GM23338 (cell line): ENCODE measurements at regions not wholly inside any gene's neighbourhood (a gene's known extent, or its start where the extent isn't known, plus 50 kb on each side); places are given as distances from the start of the nearest gene placed in this dataset.

ENCODE experiments used
- ATAC-seq: fragments of 200-7000 bp; cut with Tn5 transposase; 3 replicates; pipeline ENCODE4 v1.9.1; 2020
- DNase-seq: peaks from one replicate; pipeline ENCODE4 v3.0.0-alpha.2; 2015; ENCODE audit warnings: low spot score
- H2AFZ ChIP-seq: fragments of 200-600 bp; sonication (generic); 2 replicates; pipeline ENCODE4 v1.8.0; 2016; ENCODE audit warnings: antibody characterized with exemption, mild to moderate bottlenecking, moderate library complexity
- H3F3A ChIP-seq: fragments of 200-600 bp; sonication (generic); replicated peaks from 2 replicates; pipeline ENCODE4 v1.8.0; 2017; ENCODE audit warnings: antibody characterized with exemption, mixed run types, low read depth
- H3K27ac ChIP-seq: fragments of 200-600 bp; sonication (generic); 2 replicates; pipeline ENCODE4 v1.6.1; 2016; ENCODE audit warnings: low read depth
- H3K27me3 ChIP-seq: fragments of 200-600 bp; sonication (generic); 2 replicates; pipeline ENCODE4 v1.8.0; 2016; ENCODE audit warnings: mild to moderate bottlenecking, mixed run types, moderate library complexity; ENCODE audit not compliant: insufficient read depth
- H3K36me3 ChIP-seq: fragments of 200-600 bp; sonication (generic); 2 replicates; pipeline ENCODE4 v1.8.0; 2016; ENCODE audit warnings: mild to moderate bottlenecking; ENCODE audit not compliant: insufficient read depth
- H3K4me1 ChIP-seq: fragments of 200-600 bp; sonication (generic); 2 replicates; pipeline ENCODE4 v1.8.0; 2016; ENCODE audit warnings: mild to moderate bottlenecking, moderate library complexity; ENCODE audit not compliant: insufficient read depth
- H3K4me2 ChIP-seq: fragments of 200-600 bp; sonication (generic); 2 replicates; pipeline ENCODE4 v1.7.1; 2017; ENCODE audit warnings: mixed run types
- H3K4me3 ChIP-seq: fragments of 200-600 bp; sonication (generic); 2 replicates; pipeline ENCODE4 v1.6.1; 2016; ENCODE audit warnings: mixed run types
- H3K79me2 ChIP-seq: fragments of 200-600 bp; sonication (generic); replicated peaks from 2 replicates; pipeline ENCODE4 v1.8.0; 2017; ENCODE audit warnings: mild to moderate bottlenecking; ENCODE audit not compliant: insufficient read depth
- H3K9me2 ChIP-seq: fragments of 200-600 bp; sonication (generic); 2 replicates; pipeline ENCODE4 v1.8.0; 2017; ENCODE audit not compliant: insufficient read depth
- H4K20me1 ChIP-seq: fragments of 200-600 bp; sonication (generic); replicated peaks from 2 replicates; pipeline ENCODE4 v1.8.0; 2017; ENCODE audit warnings: mild to moderate bottlenecking; ENCODE audit not compliant: insufficient read depth
- H3K27ac Mint-ChIP-seq: 2 replicates; pipeline ENCODE4 v1.8.0; 2020; ENCODE audit warnings: inconsistent platforms, mild to moderate bottlenecking, moderate library complexity, mixed read lengths
- H3K27me3 Mint-ChIP-seq: 3 replicates; pipeline ENCODE4 v1.8.0; 2022; ENCODE audit warnings: low read depth, mild to moderate bottlenecking, moderate library complexity, mixed read lengths, inconsistent platforms; ENCODE audit not compliant: insufficient read depth, poor library complexity
- H3K36me3 Mint-ChIP-seq: 3 replicates; pipeline ENCODE4 v1.8.0; 2021; ENCODE audit warnings: low read depth, mild to moderate bottlenecking, inconsistent platforms, moderate library complexity, mixed read lengths
- H3K4me1 Mint-ChIP-seq: 3 replicates; pipeline ENCODE4 v1.8.0; 2020; ENCODE audit warnings: mild to moderate bottlenecking, inconsistent platforms, mixed read lengths
- H3K4me3 Mint-ChIP-seq: 3 replicates; pipeline ENCODE4 v1.8.0; 2021; ENCODE audit warnings: moderate library complexity, mild to moderate bottlenecking, inconsistent platforms, mixed read lengths
- H3K9me3 Mint-ChIP-seq: 3 replicates; pipeline ENCODE4 v1.8.0; 2020; ENCODE audit warnings: moderate library complexity, mild to moderate bottlenecking, inconsistent platforms, mixed read lengths
- CTCF ChIP-seq, 2 experiments: fragments of 200-600 bp in 1 of 2; sonication (generic) in 1 of 2; conservative IDR thresholded peaks; 2 replicates each; pipeline versions ENCODE4 v1.5.1 to v1.6.1; 2016 to 2017; ENCODE audit warnings: antibody characterized with exemption in 2 of 2, low read depth in 2 of 2, mild to moderate bottlenecking in 2 of 2, moderate library complexity in 1 of 2
- EZH2 ChIP-seq: fragments of 200-600 bp; sonication (generic); IDR thresholded peaks from one replicate; pipeline ENCODE4 v1.8.0; 2017; ENCODE audit warnings: antibody characterized with exemption, mild to moderate bottlenecking, low read depth; ENCODE audit not compliant: unreplicated experiment
- JUNB ChIP-seq: IDR thresholded peaks from one replicate; pipeline ENCODE4 v1.6.1; 2016; ENCODE audit warnings: antibody characterized with exemption; ENCODE audit not compliant: unreplicated experiment
- NANOG ChIP-seq: IDR thresholded peaks from 2 replicates; pipeline ENCODE4 v1.6.1; 2016; ENCODE audit warnings: antibody characterized with exemption, borderline replicate concordance
- REST ChIP-seq: IDR thresholded peaks from one replicate; pipeline ENCODE4 v1.6.1; 2018; ENCODE audit warnings: antibody characterized with exemption; ENCODE audit not compliant: unreplicated experiment
- STAT1 ChIP-seq: IDR thresholded peaks from one replicate; pipeline ENCODE4 v1.6.1; 2016; ENCODE audit warnings: antibody characterized with exemption; ENCODE audit not compliant: unreplicated experiment
- ZNF114 ChIP-seq: fragments of 250-450 bp; sonication (Bioruptor Pico); IDR thresholded peaks from 2 replicates; pipeline ENCODE4 v1.5.0; 2020; ENCODE audit warnings: mild to moderate bottlenecking, moderate library complexity
- ZNF331 ChIP-seq: fragments of 250-450 bp; sonication (Bioruptor Pico); IDR thresholded peaks from 2 replicates; pipeline ENCODE4 v1.5.0; 2020; ENCODE audit warnings: low read depth, mild to moderate bottlenecking, moderate library complexity
- TF ChIP-seq, protein P1 (sequence below): IDR thresholded peaks from 2 replicates; pipeline ENCODE4 v1.6.1; 2016; ENCODE audit warnings: antibody characterized with exemption

DNA sequence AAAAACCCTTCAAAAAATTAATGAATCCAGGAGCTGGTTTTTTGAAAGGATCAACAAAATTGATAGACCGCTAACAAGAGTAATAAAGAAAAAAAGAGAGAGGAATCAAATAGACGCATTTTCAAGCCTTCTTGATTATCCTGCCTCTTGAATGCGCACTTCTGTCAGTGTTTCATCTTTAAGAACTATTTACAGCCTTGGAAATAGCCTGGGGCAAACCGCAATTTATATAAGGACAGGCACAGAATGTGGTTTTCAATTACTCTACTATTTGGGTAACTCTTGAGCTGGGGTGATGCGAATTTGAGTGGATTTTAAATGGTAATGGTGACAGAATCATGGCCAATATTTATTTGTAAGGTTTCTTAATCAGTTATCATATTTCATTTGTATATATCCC lies 179.1 kb upstream of the OTX2 start (continued):
- TF ChIP-seq REST (no peak), NANOG (no peak), EZH2 (no peak), STAT1 (no peak), ZNF114 (CRISPR knock-in tag) (no peak)
- TF ChIP-seq, protein P1, sequence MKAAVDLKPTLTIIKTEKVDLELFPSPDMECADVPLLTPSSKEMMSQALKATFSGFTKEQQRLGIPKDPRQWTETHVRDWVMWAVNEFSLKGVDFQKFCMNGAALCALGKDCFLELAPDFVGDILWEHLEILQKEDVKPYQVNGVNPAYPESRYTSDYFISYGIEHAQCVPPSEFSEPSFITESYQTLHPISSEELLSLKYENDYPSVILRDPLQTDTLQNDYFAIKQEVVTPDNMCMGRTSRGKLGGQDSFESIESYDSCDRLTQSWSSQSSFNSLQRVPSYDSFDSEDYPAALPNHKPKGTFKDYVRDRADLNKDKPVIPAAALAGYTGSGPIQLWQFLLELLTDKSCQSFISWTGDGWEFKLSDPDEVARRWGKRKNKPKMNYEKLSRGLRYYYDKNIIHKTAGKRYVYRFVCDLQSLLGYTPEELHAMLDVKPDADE: no peak

DNA sequence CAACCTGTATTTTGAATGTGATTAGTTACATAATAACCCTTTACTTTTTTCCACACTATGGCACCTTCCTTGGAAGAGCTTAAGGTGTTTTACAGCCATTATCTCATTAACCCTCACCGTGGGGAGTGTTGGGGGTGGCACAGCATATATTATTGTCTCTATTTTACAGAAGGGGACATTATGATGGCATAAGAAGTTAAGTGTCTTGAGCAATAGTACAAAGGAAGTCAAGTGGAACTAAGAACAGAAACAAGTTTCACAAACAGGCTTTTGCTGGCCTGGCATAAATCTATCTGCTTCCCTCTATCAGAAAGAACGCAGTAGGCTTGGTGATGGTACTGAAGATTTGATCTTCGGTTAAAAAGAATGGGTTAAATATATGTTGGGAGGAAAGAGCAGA lies 169.7 kb upstream of the OTX2 start:
- DNase-seq (no peak), ATAC-seq (no peak)
- peaks cover 33% of the 10 kb centered on the region for H3K4me1 Mint-ChIP-seq
- H3K36me3 ChIP-seq: no peaks in the 10 kb centered on the region
- H3K36me3 Mint-ChIP-seq: no peaks in the 10 kb centered on the region
- H3K9me2 ChIP-seq: peaks cover 19% of the 10 kb centered on the region; the same call in 1 of the 2 replicates
- no peak overlapping the region for H3K4me3 Mint-ChIP-seq
- H3F3A ChIP-seq: no peaks in the 10 kb centered on the region
- H3K27ac Mint-ChIP-seq: no peak overlapping the region
- H4K20me1 ChIP-seq: no peaks in the 10 kb centered on the region
- H3K27me3 ChIP-seq: no peaks in the 10 kb centered on the region
- no peak overlapping the region for H3K27ac ChIP-seq
- peak overlapping the region; percentile 40; the same call in 1 of the 2 replicates for H2AFZ ChIP-seq
- H3K4me2 ChIP-seq: no peak overlapping the region
- no peak overlapping the region for H3K4me3 ChIP-seq
- H3K4me1 ChIP-seq: peaks cover 14% of the 10 kb centered on the region
- no peaks in the 10 kb centered on the region; the same call in 2 of the 3 replicates for H3K9me3 Mint-ChIP-seq
- no peak for TF ChIP-seq ZNF331
- TF ChIP-seq JUNB: no peak
- TF ChIP-seq STAT1: no peak
- no peak for TF ChIP-seq EZH2
- TF ChIP-seq, protein P1: no peak
- H3K79me2 ChIP-seq: no peaks in the 10 kb centered on the region
- H3K27me3 Mint-ChIP-seq: peaks cover 2% of the 10 kb centered on the region

- Histone ChIP-seq H3K79me2 (no peaks in the 10 kb centered on the region), H3K27ac (no peak overlapping the region), H3K4me3 (no peak overlapping the region), H2AFZ (no peak overlapping the region; the same call in 1 of the 2 replicates), H3K4me1 (no peaks in the 10 kb centered on the region), H3K9me2 (peaks cover 7% of the 10 kb centered on the region; the same call in 1 of the 2 replicates), H3K27me3 (no peaks in the 10 kb centered on the region), H4K20me1 (no peaks in the 10 kb centered on the region), H3K4me2 (no peak overlapping the region), H3K36me3 (no peaks in the 10 kb centered on the region), H3F3A (no peaks in the 10 kb centered on the region)
- H3K9me3 Mint-ChIP-seq: no peaks in the 10 kb centered on the region; the same call in 2 of the 3 replicates
- no peaks in the 10 kb centered on the region for H3K36me3 Mint-ChIP-seq
- no peak overlapping the region for H3K4me3 Mint-ChIP-seq
- H3K27ac Mint-ChIP-seq: no peak overlapping the region
- peaks cover 19% of the 10 kb centered on the region for H3K4me1 Mint-ChIP-seq
- ATAC-seq: no peak
- no peak for DNase-seq
- H3K27me3 Mint-ChIP-seq: peaks cover 3% of the 10 kb centered on the region
- TF ChIP-seq, protein P1: no peak
- TF ChIP-seq CTCF (conservative IDR thresholded peaks at IDR 0.05; ENCODE audit: low read depth in 2 of 2): no peak
- no peak for TF ChIP-seq JUNB
These were observed 165.9 kb upstream of the OTX2 start for GRCh38 chr14:56976211-56976610.
